ENCODE measurements at regions not wholly inside any gene's neighbourhood (a gene's known extent, or its start where the extent isn't known, plus 50 kb on each side); places are given as distances from the start of the nearest gene placed in this dataset.
"Not testable (repeated sequence)": the region's sequence is repeated elsewhere in the genome, so short reads cannot be mapped to it uniquely, and the experiment has no call there.

DNA sequence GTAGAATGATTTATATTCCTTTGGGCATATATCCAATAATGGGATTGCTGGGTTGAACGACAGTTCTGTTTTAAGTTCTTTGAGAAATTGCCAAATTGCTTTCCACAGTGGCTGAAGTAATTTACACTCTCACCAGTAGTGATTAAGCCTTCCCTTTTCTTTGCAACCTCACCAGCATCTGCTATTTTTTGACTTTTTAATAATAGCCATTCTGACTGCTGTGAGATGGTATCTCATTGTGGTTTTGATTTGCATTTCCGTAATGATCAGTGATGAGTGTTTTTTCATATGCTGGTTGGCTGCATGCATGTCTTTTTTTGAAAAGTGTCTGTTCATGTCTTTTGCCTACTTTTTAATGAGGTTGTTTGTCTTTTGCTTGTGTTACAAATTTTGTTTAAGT is 233.8 kb downstream of the SNX19 start:
- H3K36me3 ChIP-seq (ENCODE audit: control insufficient read depth in 1 of 2, insufficient read depth in 2 of 2, low read length in 1 of 2); ATAC-seq (ENCODE audit: low FRiP score); H3K4me1 ChIP-seq (ENCODE audit: control insufficient read depth in 1 of 2, insufficient read depth in 2 of 2, low read length in 2 of 2); DNase-seq; H3K27ac ChIP-seq (ENCODE audit: low read depth in 1 of 2, low read length in 2 of 2); intact Hi-C loops (cut with DNase I); H3K27me3 ChIP-seq (ENCODE audit: control insufficient read depth in 1 of 2, insufficient read depth in 2 of 2, low read length in 1 of 2); H3K4me3 ChIP-seq (ENCODE audit: low read length in 2 of 2); H3K9me3 ChIP-seq (ENCODE audit: control insufficient read depth, low read length): not testable (repeated sequence)
- WGBS, 2 donors = 81 to 94% methylated on average over 2 of the region's 2 CpGs

DNA sequence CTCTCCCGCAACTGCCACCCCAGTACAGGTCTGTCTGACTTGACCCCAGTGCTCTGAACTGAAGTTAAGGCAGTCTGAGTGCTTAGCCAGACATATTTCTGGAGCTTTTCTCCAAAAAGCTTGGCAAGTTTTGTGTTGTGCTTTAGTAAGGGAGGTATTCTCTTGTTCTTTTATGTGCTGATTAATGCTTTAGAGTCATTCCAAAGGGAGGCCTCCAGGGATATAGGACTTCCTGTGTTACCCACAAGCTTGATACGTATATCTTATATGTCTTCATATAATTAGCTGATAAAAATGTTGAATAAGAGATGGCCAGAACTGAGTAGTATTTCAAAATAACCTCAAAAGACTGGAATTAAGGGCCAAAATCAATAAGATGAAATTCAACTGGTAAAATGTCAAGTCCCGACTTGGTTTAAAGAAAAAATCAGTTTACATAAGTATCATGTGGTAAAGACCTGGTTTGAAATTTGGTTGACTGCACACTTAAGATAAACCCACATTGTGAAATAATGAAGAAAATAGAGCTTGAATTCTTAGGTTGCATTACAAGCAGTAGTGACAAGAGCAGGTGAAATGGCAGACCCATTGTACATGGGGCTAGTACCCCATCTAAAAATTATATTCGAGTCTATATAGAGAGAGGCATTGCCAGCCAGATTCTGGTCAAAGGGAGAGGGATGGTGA is 226.9 kb downstream of the SNX19 start:
- no peak for DNase-seq

DNA sequence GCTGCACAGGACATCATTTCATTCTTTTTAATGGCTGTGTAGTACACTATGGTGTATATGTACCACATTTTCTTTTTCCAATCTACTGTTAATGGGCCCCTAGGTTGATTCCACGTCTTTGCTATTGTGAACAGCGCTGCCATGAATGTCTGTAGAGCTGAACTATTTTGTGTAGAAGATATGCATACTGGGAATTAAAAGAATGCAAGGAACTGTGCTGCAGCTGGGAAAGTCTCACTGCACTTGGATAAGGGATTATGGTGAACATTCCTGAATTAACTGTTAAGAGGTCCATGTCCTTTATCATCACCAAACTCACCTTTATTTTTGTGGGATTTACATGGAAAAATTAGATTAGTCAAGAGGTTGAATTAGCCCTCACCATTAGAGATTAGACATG is 224.7 kb downstream of the SNX19 start:
- Histone ChIP-seq H3K4me1 (ENCODE audit: control insufficient read depth in 1 of 2, insufficient read depth in 2 of 2, low read length in 2 of 2) (no peaks in the 10 kb centered on the region), H3K27me3 (ENCODE audit: control insufficient read depth in 1 of 2, insufficient read depth in 2 of 2, low read length in 1 of 2) (no peaks in the 10 kb centered on the region), H3K27ac (ENCODE audit: low read depth in 1 of 2, low read length in 2 of 2) (no peak overlapping the region), H3K4me3 (ENCODE audit: low read length in 2 of 2) (no peak overlapping the region), H3K9me3 (ENCODE audit: control insufficient read depth, low read length) (no peaks in the 10 kb centered on the region), H3K36me3 (ENCODE audit: control insufficient read depth in 1 of 2, insufficient read depth in 2 of 2, low read length in 1 of 2) (no peaks in the 10 kb centered on the region)
- ATAC-seq (ENCODE audit: low FRiP score) (no peak), DNase-seq (no peak)
- intact Hi-C loops (cut with DNase I) = no loop called here
- 52 to 73% methylated on average over 2 of the region's 2 CpGs for WGBS, 2 donors

More for the DNA sequence above, 226.9 kb downstream of the SNX19 start:
- Histone ChIP-seq H3K9me3 (ENCODE audit: control insufficient read depth, low read length) (no peaks in the 10 kb centered on the region), H3K27me3 (ENCODE audit: control insufficient read depth in 1 of 2, insufficient read depth in 2 of 2, low read length in 1 of 2) (no peaks in the 10 kb centered on the region), H3K36me3 (ENCODE audit: control insufficient read depth in 1 of 2, insufficient read depth in 2 of 2, low read length in 1 of 2) (no peaks in the 10 kb centered on the region), H3K4me1 (ENCODE audit: control insufficient read depth in 1 of 2, insufficient read depth in 2 of 2, low read length in 2 of 2) (no peaks in the 10 kb centered on the region), H3K27ac (ENCODE audit: low read depth in 1 of 2, low read length in 2 of 2) (peak overlapping the region in 1 of 2 donors; percentile 17), H3K4me3 (ENCODE audit: low read length in 2 of 2) (no peak overlapping the region)
- 7 to 10% methylated on average over 4 of the region's 4 CpGs for WGBS, 2 donors
- no peak for ATAC-seq (ENCODE audit: low FRiP score)
- intact Hi-C loops (cut with DNase I) = no loop called here

DNA sequence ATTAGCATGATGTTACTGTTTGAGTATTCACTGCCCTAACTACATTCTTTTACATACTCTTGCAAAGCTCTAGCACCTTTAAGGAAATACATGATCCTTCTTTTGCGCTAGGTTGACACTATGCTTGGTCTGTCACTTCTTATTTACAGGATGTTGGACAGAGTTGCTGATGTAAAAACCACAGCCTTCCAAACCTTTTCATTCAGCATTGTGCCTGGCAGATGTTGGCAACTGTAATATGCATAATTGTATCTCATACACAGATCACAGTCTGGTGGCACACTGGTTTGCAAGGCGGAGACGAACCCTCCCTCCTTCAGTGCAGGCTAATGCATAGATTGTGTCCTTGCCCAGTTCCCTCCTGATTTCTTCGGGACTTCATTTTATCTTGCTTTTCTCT is 224.1 kb downstream of the SNX19 start:
- Histone ChIP-seq H3K9me3 (ENCODE audit: control insufficient read depth, low read length) (no peaks in the 10 kb centered on the region), H3K27me3 (ENCODE audit: control insufficient read depth in 1 of 2, insufficient read depth in 2 of 2, low read length in 1 of 2) (no peaks in the 10 kb centered on the region), H3K36me3 (ENCODE audit: control insufficient read depth in 1 of 2, insufficient read depth in 2 of 2, low read length in 1 of 2) (no peaks in the 10 kb centered on the region), H3K4me3 (ENCODE audit: low read length in 2 of 2) (no peak overlapping the region), H3K4me1 (ENCODE audit: control insufficient read depth in 1 of 2, insufficient read depth in 2 of 2, low read length in 2 of 2) (no peaks in the 10 kb centered on the region), H3K27ac (ENCODE audit: low read depth in 1 of 2, low read length in 2 of 2) (no peak overlapping the region)
- 96 to 97% methylated on average over 4 of the region's 4 CpGs for WGBS, 2 donors
- DNase-seq (no peak), ATAC-seq (ENCODE audit: low FRiP score) (no peak)
- intact Hi-C loops (cut with DNase I) = no loop called here

DNA sequence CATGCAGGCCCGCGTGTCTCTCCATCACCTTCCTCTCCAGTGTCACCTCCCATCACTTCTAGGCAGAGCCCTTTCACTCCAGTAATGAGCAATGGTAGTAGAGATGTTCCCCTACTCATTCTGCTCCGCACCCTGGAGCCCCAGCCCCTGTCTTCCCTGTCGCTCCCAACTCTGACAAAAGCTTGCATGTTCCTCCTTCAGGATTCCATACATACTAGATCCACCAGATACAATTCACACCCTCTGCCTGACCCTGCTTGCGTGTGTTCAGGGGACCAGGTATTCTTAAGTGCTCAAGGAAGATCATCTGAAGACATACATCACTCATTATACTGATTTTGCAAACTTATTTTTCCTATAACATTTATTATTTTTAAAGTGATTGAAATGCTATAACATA is 222.7 kb downstream of the SNX19 start:
- Histone ChIP-seq H3K27me3 (ENCODE audit: control insufficient read depth in 1 of 2, insufficient read depth in 2 of 2, low read length in 1 of 2) (no peaks in the 10 kb centered on the region), H3K4me3 (ENCODE audit: low read length in 2 of 2) (no peak overlapping the region), H3K9me3 (ENCODE audit: control insufficient read depth, low read length) (no peaks in the 10 kb centered on the region), H3K27ac (ENCODE audit: low read depth in 1 of 2, low read length in 2 of 2) (no peak overlapping the region), H3K4me1 (ENCODE audit: control insufficient read depth in 1 of 2, insufficient read depth in 2 of 2, low read length in 2 of 2) (no peaks in the 10 kb centered on the region), H3K36me3 (ENCODE audit: control insufficient read depth in 1 of 2, insufficient read depth in 2 of 2, low read length in 1 of 2) (no peaks in the 10 kb centered on the region)
- ATAC-seq (ENCODE audit: low FRiP score) (no peak), DNase-seq (no peak)
- intact Hi-C loops (cut with DNase I) = no loop called here
- WGBS, 2 donors = 97 to 99% methylated on average over 5 of the region's 5 CpGs

DNA sequence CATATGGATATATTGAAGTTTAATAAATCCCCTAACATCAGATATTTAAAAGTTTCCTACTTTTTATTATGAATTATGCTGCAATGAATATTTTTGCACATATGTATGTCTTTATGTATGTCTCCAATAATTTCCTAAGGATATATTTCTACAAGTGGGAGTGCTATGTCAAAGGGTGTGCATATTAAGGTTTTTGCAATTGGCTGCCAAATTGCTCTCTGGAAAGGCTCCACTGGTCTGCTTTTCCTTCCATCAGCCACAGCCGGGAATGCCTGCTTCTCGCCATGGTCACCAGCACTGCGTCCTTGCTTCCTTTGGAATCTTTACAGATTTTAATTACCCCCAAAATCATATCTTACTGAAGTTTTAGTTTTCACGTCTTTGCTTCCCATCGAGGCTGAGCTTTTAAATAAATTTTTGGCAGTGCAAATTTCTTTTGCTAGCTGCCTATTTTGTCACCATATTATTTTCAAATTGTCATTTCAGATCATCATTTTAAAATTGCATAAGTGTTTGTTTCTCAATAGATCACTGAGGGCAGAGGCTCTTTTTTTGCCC is 221.7 kb downstream of the SNX19 start:
- H3K27ac ChIP-seq (ENCODE audit: low read depth in 1 of 2, low read length in 2 of 2) = no peak overlapping the region
- H3K4me1 ChIP-seq (ENCODE audit: control insufficient read depth in 1 of 2, insufficient read depth in 2 of 2, low read length in 2 of 2) = no peaks in the 10 kb centered on the region
- intact Hi-C loops (cut with DNase I) = no loop called here
- no peak for ATAC-seq (ENCODE audit: low FRiP score)
- WGBS, 2 donors = 14 to 17% methylated on average over 5 of the region's 5 CpGs
- no peak for DNase-seq
- H3K27me3 ChIP-seq (ENCODE audit: control insufficient read depth in 1 of 2, insufficient read depth in 2 of 2, low read length in 1 of 2) = no peaks in the 10 kb centered on the region
- no peaks in the 10 kb centered on the region for H3K36me3 ChIP-seq (ENCODE audit: control insufficient read depth in 1 of 2, insufficient read depth in 2 of 2, low read length in 1 of 2)
- H3K9me3 ChIP-seq (ENCODE audit: control insufficient read depth, low read length) = no peaks in the 10 kb centered on the region
- no peak overlapping the region for H3K4me3 ChIP-seq (ENCODE audit: low read length in 2 of 2)

DNA sequence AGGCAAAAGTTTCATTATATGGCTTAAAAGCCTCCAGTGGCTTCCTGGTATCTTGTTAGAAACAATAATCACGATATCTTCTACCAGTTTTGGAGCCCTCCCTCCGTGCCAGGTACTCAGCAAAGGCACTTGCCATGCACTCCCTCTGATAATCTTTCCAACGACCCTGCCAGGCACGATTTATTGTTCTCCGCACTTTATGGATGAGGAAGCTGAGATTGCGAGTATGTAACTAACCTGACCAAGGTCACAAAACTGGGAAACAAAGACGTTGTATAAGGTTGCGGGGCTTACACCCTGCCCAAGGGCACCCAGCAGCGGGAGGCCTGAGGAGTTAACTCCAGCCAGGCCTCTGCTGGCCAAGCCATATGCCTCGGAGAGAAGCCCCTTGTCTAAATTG is 218.1 kb downstream of the SNX19 start:
- Histone ChIP-seq H3K27ac (ENCODE audit: low read depth in 1 of 2, low read length in 2 of 2) (no peak overlapping the region), H3K36me3 (ENCODE audit: control insufficient read depth in 1 of 2, insufficient read depth in 2 of 2, low read length in 1 of 2) (no peaks in the 10 kb centered on the region), H3K27me3 (ENCODE audit: control insufficient read depth in 1 of 2, insufficient read depth in 2 of 2, low read length in 1 of 2) (no peaks in the 10 kb centered on the region), H3K9me3 (ENCODE audit: control insufficient read depth, low read length) (no peaks in the 10 kb centered on the region), H3K4me1 (ENCODE audit: control insufficient read depth in 1 of 2, insufficient read depth in 2 of 2, low read length in 2 of 2) (no peaks in the 10 kb centered on the region), H3K4me3 (ENCODE audit: low read length in 2 of 2) (no peak overlapping the region)
- ATAC-seq (ENCODE audit: low FRiP score) = no peak
- 93% methylated on average over 10 of the region's 10 CpGs for WGBS, 2 donors
- DNase-seq = no peak
- intact Hi-C loops (cut with DNase I) = no loop called here

DNA sequence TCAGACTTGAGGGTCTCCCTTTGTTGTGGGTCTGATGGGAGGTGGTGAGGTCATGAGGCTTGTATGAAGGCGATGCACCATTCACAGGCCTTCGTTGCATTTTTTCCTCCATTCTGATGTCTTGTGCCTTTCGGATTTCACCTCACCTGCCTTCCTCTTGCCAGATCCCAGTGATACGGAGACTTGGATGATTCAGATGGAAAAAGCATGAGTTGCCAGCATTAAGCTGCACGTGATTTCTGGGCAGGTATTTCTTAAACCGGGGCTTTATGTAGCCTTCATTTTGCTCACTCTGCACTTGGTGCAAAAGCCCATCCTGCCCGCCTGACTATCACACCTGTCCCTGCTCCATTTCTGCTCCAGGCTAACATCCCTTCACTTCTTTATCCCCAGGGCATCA is 216.7 kb downstream of the SNX19 start:
- no peaks in the 10 kb centered on the region for H3K27me3 ChIP-seq (ENCODE audit: control insufficient read depth in 1 of 2, insufficient read depth in 2 of 2, low read length in 1 of 2)
- H3K27ac ChIP-seq (ENCODE audit: low read depth in 1 of 2, low read length in 2 of 2) = no peak overlapping the region
- intact Hi-C loops (cut with DNase I) = no loop called here
- no peaks in the 10 kb centered on the region for H3K36me3 ChIP-seq (ENCODE audit: control insufficient read depth in 1 of 2, insufficient read depth in 2 of 2, low read length in 1 of 2)
- H3K4me3 ChIP-seq (ENCODE audit: low read length in 2 of 2) = no peak overlapping the region
- WGBS, 2 donors = 92 to 93% methylated on average over 7 of the region's 7 CpGs
- no peaks in the 10 kb centered on the region for H3K9me3 ChIP-seq (ENCODE audit: control insufficient read depth, low read length)
- ATAC-seq (ENCODE audit: low FRiP score) (no peak), DNase-seq (no peak)
- no peaks in the 10 kb centered on the region for H3K4me1 ChIP-seq (ENCODE audit: control insufficient read depth in 1 of 2, insufficient read depth in 2 of 2, low read length in 2 of 2)

DNA sequence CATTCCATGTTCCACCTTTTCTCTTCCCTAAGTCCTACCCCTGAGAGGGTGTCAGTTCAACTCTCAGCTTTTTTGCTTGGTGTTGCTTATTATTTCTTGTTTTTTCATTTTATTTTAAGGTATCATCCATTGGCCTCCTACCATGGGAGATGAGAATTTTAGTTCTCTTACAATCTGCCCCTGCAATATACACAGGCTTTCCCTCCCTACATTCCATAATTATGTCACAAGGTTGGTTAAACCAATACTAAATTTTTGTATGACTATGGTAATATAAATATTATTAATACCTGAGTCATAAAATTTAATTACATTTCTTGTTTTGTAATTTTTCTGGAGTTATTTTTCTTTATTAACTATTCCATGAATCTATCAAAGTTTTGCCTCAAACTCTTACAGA is 216.2 kb downstream of the SNX19 start:
- intact Hi-C loops (cut with DNase I) = no loop called here
- DNase-seq (no peak), ATAC-seq (ENCODE audit: low FRiP score) (no peak)
- Histone ChIP-seq H3K36me3 (ENCODE audit: control insufficient read depth in 1 of 2, insufficient read depth in 2 of 2, low read length in 1 of 2) (no peaks in the 10 kb centered on the region), H3K4me3 (ENCODE audit: low read length in 2 of 2) (no peak overlapping the region), H3K27ac (ENCODE audit: low read depth in 1 of 2, low read length in 2 of 2) (no peak overlapping the region), H3K4me1 (ENCODE audit: control insufficient read depth in 1 of 2, insufficient read depth in 2 of 2, low read length in 2 of 2) (no peaks in the 10 kb centered on the region), H3K9me3 (ENCODE audit: control insufficient read depth, low read length) (no peaks in the 10 kb centered on the region), H3K27me3 (ENCODE audit: control insufficient read depth in 1 of 2, insufficient read depth in 2 of 2, low read length in 1 of 2) (no peaks in the 10 kb centered on the region)
